Ascending aorta (tissue), 2 donors: ENCODE measurements at regions not wholly inside any gene's neighbourhood (a gene's known extent, or its start where the extent isn't known, plus 50 kb on each side); places are given as distances from the start of the nearest gene placed in this dataset.

Experiments
- DNase-seq, 2 donors: peaks; one replicate each; pipeline ENCODE4 v3.0.0-alpha.2; 2019; ENCODE audit warnings: low spot score in 2 of 2
- H3K27ac ChIP-seq, 2 donors: fragments of 200-600 bp; sonication (generic); one replicate each; pipeline ENCODE4 v1.5.1; 2016 to 2017; ENCODE audit warnings: mild to moderate bottlenecking in 1 of 2
- H3K27me3 ChIP-seq: fragments of 200-600 bp; sonication (generic); one replicate; pipeline ENCODE4 v1.5.1; 2017
- H3K36me3 ChIP-seq, 2 donors: fragments of 200-600 bp; sonication (generic); one replicate each; pipeline ENCODE4 v1.5.1; 2016
- H3K4me1 ChIP-seq, 2 donors: fragments of 200-600 bp; sonication (generic); one replicate each; pipeline ENCODE4 v1.5.1; 2016 to 2017; ENCODE audit warnings: mild to moderate bottlenecking in 1 of 2
- H3K4me3 ChIP-seq, 2 donors: fragments of 200-600 bp; sonication (generic); one replicate each; pipeline ENCODE4 v1.5.1; 2016 to 2017; ENCODE audit warnings: mild to moderate bottlenecking in 1 of 2
- H3K9me3 ChIP-seq, 2 donors: fragments of 200-600 bp; sonication (generic); one replicate each; pipeline ENCODE4 v1.5.1; 2016
- CTCF ChIP-seq, 3 experiments: fragments of 200-600 bp in 2 of 3; fragments of 450-650 bp in 1 of 3; sonication (generic) in 2 of 3; IDR thresholded peaks; one replicate each; pipeline ENCODE4 v1.5.1; 2016 to 2019; ENCODE audit warnings: antibody characterized with exemption in 3 of 3, mild to moderate bottlenecking in 1 of 3, moderate library complexity in 1 of 3
- intact Hi-C: fragments of 100-400 bp; cut with DNase I; formaldehyde crosslinking; loops from one replicate; pipeline ENCODE4 v1.15.1; 2023

GRCh38 chr1:73886716-73887115 is 311.3 kb downstream of the LRRIQ3 start:
- Histone ChIP-seq H3K4me3 (no peak overlapping the region), H3K27ac (no peak overlapping the region), H3K9me3 (no peaks in the 10 kb centered on the region), H3K4me1 (no peaks in the 10 kb centered on the region), H3K36me3 (no peaks in the 10 kb centered on the region), H3K27me3 (no peaks in the 10 kb centered on the region)
- TF ChIP-seq CTCF (IDR thresholded peaks at IDR 0.05): no peak
- intact Hi-C loops: no loop called here
- no peak for DNase-seq

GRCh38 chr1:73874806-73875205 is 323.2 kb downstream of the LRRIQ3 start:
- TF ChIP-seq CTCF (IDR thresholded peaks at IDR 0.05): no peak
- no peaks in the 10 kb centered on the region for H3K27me3 ChIP-seq
- no peaks in the 10 kb centered on the region for H3K4me1 ChIP-seq
- DNase-seq: no peak
- intact Hi-C loops: no loop called here
- no peaks in the 10 kb centered on the region for H3K36me3 ChIP-seq
- no peak overlapping the region for H3K27ac ChIP-seq
- no peak overlapping the region for H3K4me3 ChIP-seq
- H3K9me3 ChIP-seq: no peaks in the 10 kb centered on the region

- TF ChIP-seq CTCF (IDR thresholded peaks at IDR 0.05): no peak
- no peaks in the 10 kb centered on the region for H3K36me3 ChIP-seq
- intact Hi-C loops: no loop called here
- no peak for DNase-seq
- no peak overlapping the region for H3K4me3 ChIP-seq
- H3K4me1 ChIP-seq: no peaks in the 10 kb centered on the region
- no peak overlapping the region for H3K27ac ChIP-seq
- no peaks in the 10 kb centered on the region for H3K9me3 ChIP-seq
- H3K27me3 ChIP-seq: no peaks in the 10 kb centered on the region
These were observed 329.1 kb downstream of the LRRIQ3 start for GRCh38 chr1:73868810-73869336.

GRCh38 chr1:73862355-73862754 is 335.6 kb downstream of the LRRIQ3 start:
- H3K36me3 ChIP-seq: no peaks in the 10 kb centered on the region

GRCh38 chr1:73860421-73860950 is 337.5 kb downstream of the LRRIQ3 start:
- no peak overlapping the region for H3K27ac ChIP-seq
- no peak overlapping the region for H3K4me3 ChIP-seq
- TF ChIP-seq CTCF (IDR thresholded peaks at IDR 0.05): no peak
- no peaks in the 10 kb centered on the region for H3K27me3 ChIP-seq
- H3K9me3 ChIP-seq: no peaks in the 10 kb centered on the region
- no peaks in the 10 kb centered on the region for H3K36me3 ChIP-seq
- H3K4me1 ChIP-seq: no peaks in the 10 kb centered on the region
- intact Hi-C loops: no loop called here
- DNase-seq: no peak

More at GRCh38 chr1:73862355-73862754, 335.6 kb downstream of the LRRIQ3 start:
- no peak for DNase-seq
- Histone ChIP-seq H3K27ac (no peak overlapping the region), H3K4me1 (no peaks in the 10 kb centered on the region), H3K4me3 (no peak overlapping the region), H3K27me3 (no peaks in the 10 kb centered on the region), H3K9me3 (no peaks in the 10 kb centered on the region)
- intact Hi-C loops: no loop called here
- TF ChIP-seq CTCF (IDR thresholded peaks at IDR 0.05): no peak

GRCh38 chr1:73859227-73859626 is 338.7 kb downstream of the LRRIQ3 start:
- H3K4me3 ChIP-seq: no peak overlapping the region
- no peaks in the 10 kb centered on the region for H3K9me3 ChIP-seq
- no peaks in the 10 kb centered on the region for H3K36me3 ChIP-seq
- intact Hi-C loops: no loop called here
- no peak overlapping the region for H3K27ac ChIP-seq
- no peak for DNase-seq
- TF ChIP-seq CTCF (IDR thresholded peaks at IDR 0.05): no peak
- no peaks in the 10 kb centered on the region for H3K4me1 ChIP-seq
- no peaks in the 10 kb centered on the region for H3K27me3 ChIP-seq
